HG02798 (cell line): ENCODE measurements at regions not wholly inside any gene's neighbourhood (a gene's known extent, or its start where the extent isn't known, plus 50 kb on each side); places are given as distances from the start of the nearest gene placed in this dataset.
A peak's percentile ranks its signal among the peaks of the same experiment; 100 is the strongest.

Source experiments
- ATAC-seq: cut with Tn5 transposase; IDR thresholded peaks from one replicate; pipeline ENCODE4 v1.9.1; 2021; ENCODE audit warnings: mild to moderate bottlenecking; ENCODE audit not compliant: unreplicated experiment, poor library complexity

- no peak for ATAC-seq
These were observed 1498.2 kb upstream of the TENM3 start for GRCh38 chr4:180745019-180745418.

- ATAC-seq: no peak
These were observed 1492.2 kb upstream of the TENM3 start for GRCh38 chr4:180751009-180751408.

GRCh38 chr4:180757927-180758326 is 1485.3 kb upstream of the TENM3 start:
- ATAC-seq: peak; percentile 76

GRCh38 chr4:180766045-180766444 is 1477.2 kb upstream of the TENM3 start:
- no peak for ATAC-seq

GRCh38 chr4:180766944-180767729 is 1476.1 kb upstream of the TENM3 start:
- no peak for ATAC-seq

- no peak for ATAC-seq
These were observed 1474.6 kb upstream of the TENM3 start for GRCh38 chr4:180768610-180769009.

- ATAC-seq: no peak
These were observed 1473.4 kb upstream of the TENM3 start for GRCh38 chr4:180769791-180770190.

- no peak for ATAC-seq
These were observed 1472.9 kb upstream of the TENM3 start for GRCh38 chr4:180770265-180770664.

- ATAC-seq: no peak
These were observed 1458.3 kb upstream of the TENM3 start for GRCh38 chr4:180784940-180785339.

GRCh38 chr4:180788729-180789128 is 1454.5 kb upstream of the TENM3 start:
- ATAC-seq: no peak

- no peak for ATAC-seq
These were observed 1453.3 kb upstream of the TENM3 start for GRCh38 chr4:180789929-180790328.

GRCh38 chr4:180790471-180790870 is 1452.7 kb upstream of the TENM3 start:
- ATAC-seq: no peak

- ATAC-seq: no peak
These were observed 1450.7 kb upstream of the TENM3 start for GRCh38 chr4:180792541-180792940.

- ATAC-seq: no peak
These were observed 1448.9 kb upstream of the TENM3 start for GRCh38 chr4:180794333-180794732.

- ATAC-seq: no peak
These were observed 1445.1 kb upstream of the TENM3 start for GRCh38 chr4:180798036-180798577.

GRCh38 chr4:180799798-180800197 is 1443.4 kb upstream of the TENM3 start:
- ATAC-seq: no peak

GRCh38 chr4:180805101-180805500 is 1438.1 kb upstream of the TENM3 start:
- ATAC-seq: no peak

GRCh38 chr4:180808862-180809261 is 1434.3 kb upstream of the TENM3 start:
- ATAC-seq: no peak

GRCh38 chr4:180809439-180809838 is 1433.8 kb upstream of the TENM3 start:
- no peak for ATAC-seq

GRCh38 chr4:180810581-180810980 is 1432.6 kb upstream of the TENM3 start:
- ATAC-seq: no peak

- no peak for ATAC-seq
These were observed 1431.6 kb upstream of the TENM3 start for GRCh38 chr4:180811556-180811955.

- ATAC-seq: no peak
These were observed 1430.4 kb upstream of the TENM3 start for GRCh38 chr4:180812783-180813182.
